Colonic mucosa (tissue), 4 donors: ENCODE measurements at regions not wholly inside any gene's neighbourhood (a gene's known extent, or its start where the extent isn't known, plus 50 kb on each side); places are given as distances from the start of the nearest gene placed in this dataset.
"Not testable (repeated sequence)": the region's sequence is repeated elsewhere in the genome, so short reads cannot be mapped to it uniquely, and the experiment has no call there.

Source experiments
- DNase-seq: peaks from one replicate; pipeline ENCODE4 v3.0.0-alpha.2; 2020
- H3K27ac ChIP-seq: fragments of 200-600 bp; one replicate; pipeline ENCODE4 v1.8.0; 2021
- H3K27me3 ChIP-seq: fragments of 200-600 bp; one replicate; pipeline ENCODE4 v1.8.0; 2021
- H3K36me3 ChIP-seq: fragments of 200-600 bp; one replicate; pipeline ENCODE4 v1.8.0; 2021
- H3K4me1 ChIP-seq: fragments of 200-600 bp; one replicate; pipeline ENCODE4 v1.8.0; 2021; ENCODE audit warnings: mild to moderate bottlenecking
- H3K4me3 ChIP-seq: fragments of 200-600 bp; one replicate; pipeline ENCODE4 v1.8.0; 2021
- H3K9ac ChIP-seq, 2 donors: one replicate each; pipeline ENCODE4 v1.7.0; 2013; ENCODE audit warnings: control low read depth in 2 of 2, low read depth in 2 of 2, low read length in 2 of 2
- H3K9me3 ChIP-seq: fragments of 200-600 bp; one replicate; pipeline ENCODE4 v1.8.0; 2021
- CTCF ChIP-seq: fragments of 200-600 bp; IDR thresholded peaks from one replicate; pipeline ENCODE4 v1.8.0; 2022; ENCODE audit warnings: antibody characterized with exemption, mild to moderate bottlenecking
- intact Hi-C: fragments of 100-400 bp; cut with DNase I; formaldehyde crosslinking; loops from one replicate; pipeline ENCODE4 v1.14.1; 2022
- donor health status: healthy.
- donor health status: DM: no; HTN: no; CAD: no.
- donor health status: DM: no; HTN: no; CAD: no.

GRCh38 chr5:104845541-104845940, 1283.0 kb upstream of the NUDT12 start:
- Histone ChIP-seq H3K4me3 (no peak overlapping the region), H3K27me3 (no peaks in the 10 kb centered on the region), H3K36me3 (no peaks in the 10 kb centered on the region), H3K27ac (no peak overlapping the region), H3K4me1 (no peaks in the 10 kb centered on the region), H3K9ac (no peak overlapping the region), H3K9me3 (no peaks in the 10 kb centered on the region)
- intact Hi-C loops, result no loop called here
- DNase-seq, result no peak
- no peak for TF ChIP-seq CTCF

GRCh38 chr5:104843822-104844221, 1281.2 kb upstream of the NUDT12 start:
- Histone ChIP-seq H3K9ac (no peak overlapping the region), H3K27ac (no peak overlapping the region), H3K4me3 (no peak overlapping the region), H3K36me3 (no peaks in the 10 kb centered on the region), H3K4me1 (no peaks in the 10 kb centered on the region), H3K27me3 (no peaks in the 10 kb centered on the region), H3K9me3 (no peaks in the 10 kb centered on the region)
- no peak for TF ChIP-seq CTCF
- no peak for DNase-seq
- intact Hi-C loops, result no loop called here

- H3K27ac ChIP-seq, result no peak overlapping the region
- no peak overlapping the region for H3K9ac ChIP-seq
- no peaks in the 10 kb centered on the region for H3K9me3 ChIP-seq
- no peaks in the 10 kb centered on the region for H3K36me3 ChIP-seq
- no peaks in the 10 kb centered on the region for H3K27me3 ChIP-seq
- H3K4me3 ChIP-seq, result no peak overlapping the region
- intact Hi-C loops, result no loop called here
- H3K4me1 ChIP-seq, result no peaks in the 10 kb centered on the region
- no peak for TF ChIP-seq CTCF
- DNase-seq, result no peak
Observed at GRCh38 chr5:104840284-104840683, 1277.7 kb upstream of the NUDT12 start.

GRCh38 chr5:104831515-104831914, 1268.9 kb upstream of the NUDT12 start:
- H3K9me3 ChIP-seq, intact Hi-C loops, H3K4me3 ChIP-seq, DNase-seq, H3K27ac ChIP-seq, H3K36me3 ChIP-seq, H3K27me3 ChIP-seq, H3K9ac ChIP-seq, H3K4me1 ChIP-seq: not testable (repeated sequence)

- TF ChIP-seq CTCF, result no peak
- Histone ChIP-seq H3K9ac (no peak overlapping the region), H3K4me3 (no peak overlapping the region), H3K4me1 (no peaks in the 10 kb centered on the region), H3K9me3 (no peaks in the 10 kb centered on the region), H3K27me3 (no peaks in the 10 kb centered on the region), H3K27ac (no peak overlapping the region), H3K36me3 (no peaks in the 10 kb centered on the region)
- intact Hi-C loops, result no loop called here
- DNase-seq, result no peak
Observed at GRCh38 chr5:104821606-104822005, 1259.0 kb upstream of the NUDT12 start.

GRCh38 chr5:104817127-104817526, 1254.5 kb upstream of the NUDT12 start:
- no peak for TF ChIP-seq CTCF
- Histone ChIP-seq H3K27ac (no peak overlapping the region), H3K4me3 (no peak overlapping the region), H3K27me3 (no peaks in the 10 kb centered on the region), H3K4me1 (no peaks in the 10 kb centered on the region), H3K36me3 (no peaks in the 10 kb centered on the region), H3K9ac (no peak overlapping the region), H3K9me3 (no peaks in the 10 kb centered on the region)
- no peak for DNase-seq
- intact Hi-C loops, result no loop called here
